T-helper 1 cell treated with Interleukin-12 subunit alpha and Interleukin-12 subunit beta and Interleukin-4 antibody, amounts not matched to agents 30 μg/mL and 1 μg/mL, for 36 hours (primary cell): ENCODE measurements at regions not wholly inside any gene's neighbourhood (a gene's known extent, or its start where the extent isn't known, plus 50 kb on each side); places are given as distances from the start of the nearest gene placed in this dataset.
A peak's percentile ranks its signal among the peaks of the same experiment; 100 is the strongest.

Experiments used
- H3K27ac Mint-ChIP-seq: one replicate; pipeline ENCODE4 v1.8.0; 2021; ENCODE audit warnings: mild to moderate bottlenecking, mixed read lengths
- H3K27me3 Mint-ChIP-seq: one replicate; pipeline ENCODE4 v1.8.0; 2021; ENCODE audit warnings: low read depth, mixed read lengths
- H3K36me3 Mint-ChIP-seq: one replicate; pipeline ENCODE4 v1.8.0; 2021; ENCODE audit warnings: low read depth, mixed read lengths
- H3K4me1 Mint-ChIP-seq: one replicate; pipeline ENCODE4 v1.8.0; 2021; ENCODE audit warnings: low read depth, mixed read lengths
- H3K4me3 Mint-ChIP-seq: one replicate; pipeline ENCODE4 v1.8.0; 2021; ENCODE audit warnings: mild to moderate bottlenecking, moderate library complexity, mixed read lengths
- H3K9me3 Mint-ChIP-seq: one replicate; pipeline ENCODE4 v1.8.0; 2021; ENCODE audit warnings: mixed read lengths

DNA sequence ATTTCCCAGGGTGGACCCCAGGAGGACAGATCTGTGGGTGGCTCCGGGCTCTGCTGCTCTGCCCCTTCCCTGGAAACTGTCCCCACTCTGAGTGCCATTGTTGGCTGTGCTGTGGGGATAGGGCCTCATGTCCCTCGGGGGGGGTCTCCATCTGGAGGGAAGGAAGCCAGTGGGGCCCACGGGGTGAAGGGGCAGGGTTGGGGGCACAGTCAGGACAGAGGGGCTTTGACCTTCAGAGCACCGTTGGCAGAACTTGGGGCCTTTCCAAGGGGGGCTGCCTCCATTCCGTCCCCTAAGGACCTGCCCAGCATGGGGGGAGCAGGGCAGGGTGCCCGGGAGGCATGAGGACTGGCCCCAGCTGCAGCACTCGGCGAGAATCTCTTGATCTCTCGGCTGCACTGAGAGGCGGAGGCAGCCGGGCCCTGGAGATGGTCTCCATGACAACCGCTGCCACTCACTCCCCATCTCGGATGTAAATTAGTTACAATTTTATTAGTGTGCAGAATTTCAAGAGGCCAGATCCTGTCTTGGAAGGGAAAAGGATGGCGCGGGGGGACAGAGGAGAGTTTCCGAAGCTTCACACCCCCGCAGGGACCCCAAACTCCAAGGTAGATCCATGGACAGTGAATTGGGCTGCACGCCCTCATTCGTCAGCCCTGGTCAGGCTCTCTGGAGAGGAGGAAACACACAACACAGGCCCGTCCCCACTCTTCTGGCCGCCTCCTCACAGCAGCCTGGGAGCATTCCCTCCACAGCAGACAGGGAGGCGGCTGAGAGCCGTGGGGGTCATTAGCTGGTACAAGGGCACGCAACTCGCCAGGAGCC is 216.2 kb upstream of the IER5L start:
- Mint-ChIP-seq H3K9me3 (no peaks in the 10 kb centered on the region), H3K36me3 (no peaks in the 10 kb centered on the region), H3K27ac (no peak overlapping the region), H3K4me1 (no peaks in the 10 kb centered on the region), H3K4me3 (no peak overlapping the region), H3K27me3 (no peaks in the 10 kb centered on the region)

DNA sequence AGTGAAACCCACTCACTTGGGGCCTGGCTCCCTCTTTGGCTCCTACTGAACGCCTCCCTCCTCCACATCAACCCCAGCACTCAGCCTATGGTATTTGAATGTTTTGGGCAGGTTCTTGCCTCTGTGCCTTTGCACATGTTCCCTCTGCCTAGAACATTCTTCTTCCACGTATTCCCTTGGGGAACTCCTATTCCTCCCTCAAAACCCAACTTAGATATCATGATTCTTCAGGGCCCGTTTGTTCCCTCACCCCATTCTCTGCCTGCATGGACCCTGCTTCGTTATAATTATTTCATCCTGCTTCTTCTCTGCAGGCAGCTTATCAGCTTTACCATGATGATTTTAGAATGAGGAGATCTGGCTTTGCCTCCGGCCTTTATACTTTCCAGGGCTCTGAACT is 215.0 kb upstream of the IER5L start:
- H3K4me3 Mint-ChIP-seq: no peak overlapping the region
- H3K27me3 Mint-ChIP-seq: peaks cover 4% of the 10 kb centered on the region
- no peak overlapping the region for H3K27ac Mint-ChIP-seq
- no peaks in the 10 kb centered on the region for H3K36me3 Mint-ChIP-seq
- H3K4me1 Mint-ChIP-seq: no peaks in the 10 kb centered on the region
- no peaks in the 10 kb centered on the region for H3K9me3 Mint-ChIP-seq

DNA sequence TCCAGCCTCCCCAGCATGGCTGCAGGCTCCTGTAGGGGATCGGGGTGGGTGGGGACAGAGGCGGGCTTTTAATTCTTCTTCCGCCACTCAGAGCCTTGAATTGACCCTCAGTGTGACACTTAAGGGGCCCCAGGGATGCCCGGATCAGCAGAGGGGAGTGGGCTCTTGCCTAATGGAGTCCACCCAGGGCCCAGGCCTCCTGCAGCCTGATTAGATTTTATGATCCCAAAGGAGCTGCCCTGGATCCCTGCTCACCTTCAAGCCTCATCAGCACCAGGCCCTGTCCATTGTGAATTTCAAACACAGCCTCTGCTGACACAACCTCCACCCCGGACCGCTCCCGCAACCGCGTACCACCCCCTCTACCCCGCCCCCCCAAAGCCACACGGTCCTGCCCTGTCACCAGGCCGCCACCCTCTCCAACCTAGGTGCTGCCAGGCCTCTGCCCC is 214.1 kb upstream of the IER5L start:
- H3K27me3 Mint-ChIP-seq: peaks cover 9% of the 10 kb centered on the region
- H3K4me1 Mint-ChIP-seq: no peaks in the 10 kb centered on the region
- H3K4me3 Mint-ChIP-seq: no peak overlapping the region
- no peak overlapping the region for H3K27ac Mint-ChIP-seq
- no peaks in the 10 kb centered on the region for H3K36me3 Mint-ChIP-seq
- H3K9me3 Mint-ChIP-seq: no peaks in the 10 kb centered on the region

DNA sequence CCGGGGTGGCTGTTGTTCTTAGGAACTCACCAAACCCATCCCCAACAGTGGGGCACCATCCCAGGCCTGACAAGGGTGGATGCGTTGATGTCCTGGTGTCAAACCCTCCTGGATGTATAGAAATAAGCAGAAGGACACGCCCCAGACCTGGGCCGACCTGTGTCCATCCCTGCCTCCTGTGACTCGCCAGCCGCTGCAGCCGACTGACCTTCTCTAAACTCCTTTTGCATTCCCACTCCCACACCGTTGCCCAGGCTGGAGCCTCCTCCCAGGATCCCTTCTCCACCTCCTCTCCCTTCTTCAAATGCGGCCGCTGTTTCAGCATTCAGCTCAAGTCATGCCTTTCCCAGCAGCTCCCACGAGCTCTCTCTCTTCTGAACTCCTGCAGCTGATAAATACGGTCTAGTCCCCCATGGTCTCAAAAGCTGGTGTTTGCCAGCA is 213.2 kb upstream of the IER5L start:
- no peaks in the 10 kb centered on the region for H3K36me3 Mint-ChIP-seq

DNA sequence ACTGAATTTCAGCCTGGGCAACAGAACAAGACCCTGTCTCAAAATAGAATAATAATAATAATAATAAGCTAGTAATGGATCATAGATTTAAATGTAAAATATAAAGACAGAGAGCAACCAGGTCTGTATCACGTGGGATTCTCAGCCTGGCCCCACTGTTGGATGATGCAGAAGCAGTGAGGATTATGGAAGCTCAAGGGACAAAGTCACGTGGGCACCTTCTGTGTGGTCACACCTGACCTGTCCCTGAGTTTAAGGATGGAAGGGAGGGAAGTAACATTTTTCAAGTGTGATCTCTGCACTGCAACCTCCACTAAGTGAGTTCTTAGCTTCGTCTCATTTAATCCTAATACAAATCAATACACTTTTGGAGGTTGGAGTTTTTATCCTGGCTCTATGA is 212.5 kb upstream of the IER5L start:
- Mint-ChIP-seq H3K27me3 (peaks cover 9% of the 10 kb centered on the region), H3K27ac (no peak overlapping the region), H3K36me3 (no peaks in the 10 kb centered on the region), H3K9me3 (no peaks in the 10 kb centered on the region), H3K4me3 (no peak overlapping the region), H3K4me1 (no peaks in the 10 kb centered on the region)

More for the DNA sequence above, 213.2 kb upstream of the IER5L start:
- Mint-ChIP-seq H3K27ac (no peak overlapping the region), H3K27me3 (peaks cover 9% of the 10 kb centered on the region), H3K9me3 (no peaks in the 10 kb centered on the region), H3K4me1 (no peaks in the 10 kb centered on the region), H3K4me3 (no peak overlapping the region)

DNA sequence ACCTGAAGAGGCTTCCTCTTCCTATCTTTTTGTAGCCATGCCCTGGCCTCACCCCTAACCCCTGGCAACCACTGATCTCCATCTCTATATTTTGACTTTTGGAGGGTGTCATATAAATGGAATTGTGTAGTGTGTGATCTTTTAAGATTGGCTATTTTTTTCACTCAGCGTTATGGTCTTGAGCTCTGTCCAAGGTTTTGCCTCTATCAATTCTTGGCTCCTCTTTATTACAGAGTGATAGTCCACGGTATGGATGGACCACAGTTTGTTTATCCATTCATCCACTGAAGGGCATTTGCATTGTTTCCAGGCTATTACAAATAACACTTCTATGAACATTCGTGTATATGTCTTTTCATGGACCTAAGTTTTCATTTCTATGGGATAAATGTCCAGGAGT is 209.8 kb upstream of the IER5L start:
- H3K4me3 Mint-ChIP-seq: no peak overlapping the region
- no peaks in the 10 kb centered on the region for H3K4me1 Mint-ChIP-seq
- peaks cover 9% of the 10 kb centered on the region for H3K27me3 Mint-ChIP-seq
- no peaks in the 10 kb centered on the region for H3K36me3 Mint-ChIP-seq
- H3K27ac Mint-ChIP-seq: no peak overlapping the region
- H3K9me3 Mint-ChIP-seq: no peaks in the 10 kb centered on the region

DNA sequence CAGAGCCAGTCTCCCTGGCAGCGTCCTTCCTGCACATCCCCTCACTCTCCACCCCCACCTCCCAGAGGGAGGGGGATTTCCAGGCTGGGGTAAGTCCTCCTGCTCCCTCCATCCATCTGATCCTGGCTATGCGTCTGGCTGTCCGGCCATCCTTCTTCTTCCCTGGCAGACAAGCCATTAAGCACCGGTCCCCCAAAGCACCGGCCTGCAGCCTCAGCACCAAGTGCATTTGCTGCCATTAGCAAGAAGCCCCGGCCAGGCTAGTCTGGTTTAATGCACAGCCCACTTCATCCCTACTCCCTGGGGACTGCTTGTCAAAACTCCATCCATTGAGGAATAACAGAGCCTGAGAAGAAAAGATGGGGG is 208.7 kb upstream of the IER5L start:
- Mint-ChIP-seq H3K9me3 (no peaks in the 10 kb centered on the region), H3K27me3 (peaks cover 12% of the 10 kb centered on the region)

DNA sequence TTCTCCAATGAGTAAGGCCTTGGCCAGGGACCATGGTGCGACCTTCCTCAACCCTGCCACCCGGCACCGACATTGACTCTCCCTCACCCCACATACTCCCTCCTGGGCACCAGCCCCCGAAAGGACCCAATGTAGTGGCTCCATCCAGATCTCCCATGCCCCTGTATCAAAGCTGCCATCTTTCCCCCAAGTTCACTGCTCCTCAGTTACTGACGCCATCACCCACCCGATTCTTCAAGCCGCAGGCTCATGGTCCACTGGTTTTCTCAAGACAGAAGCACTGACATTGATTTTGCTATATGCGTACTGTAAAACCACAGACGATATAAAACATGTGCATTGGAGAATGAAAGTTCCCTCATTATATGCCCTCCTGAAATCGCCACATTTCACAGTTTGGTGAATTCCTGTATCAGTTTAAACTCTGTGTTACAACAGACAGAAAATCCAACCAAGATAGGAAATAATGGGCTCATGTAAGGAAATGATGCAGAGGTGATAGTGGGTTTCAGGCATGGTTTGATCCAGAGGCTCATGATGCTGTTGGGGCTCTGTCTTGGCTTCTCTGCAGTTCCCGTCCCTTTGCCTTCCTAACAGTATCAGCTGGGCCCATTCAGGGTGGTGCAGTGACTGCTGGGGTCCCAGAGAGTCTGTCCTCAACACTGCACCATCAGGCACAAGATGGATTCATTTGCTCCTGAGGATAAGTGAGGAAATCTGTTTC is 207.3 kb upstream of the IER5L start:
- Mint-ChIP-seq H3K27ac (no peak overlapping the region), H3K4me1 (no peaks in the 10 kb centered on the region), H3K4me3 (no peak overlapping the region), H3K27me3 (peaks cover 12% of the 10 kb centered on the region), H3K36me3 (no peaks in the 10 kb centered on the region), H3K9me3 (no peaks in the 10 kb centered on the region)

More for the DNA sequence above, 208.7 kb upstream of the IER5L start:
- Mint-ChIP-seq H3K36me3 (no peaks in the 10 kb centered on the region), H3K4me1 (no peaks in the 10 kb centered on the region), H3K4me3 (no peak overlapping the region), H3K27ac (no peak overlapping the region)

DNA sequence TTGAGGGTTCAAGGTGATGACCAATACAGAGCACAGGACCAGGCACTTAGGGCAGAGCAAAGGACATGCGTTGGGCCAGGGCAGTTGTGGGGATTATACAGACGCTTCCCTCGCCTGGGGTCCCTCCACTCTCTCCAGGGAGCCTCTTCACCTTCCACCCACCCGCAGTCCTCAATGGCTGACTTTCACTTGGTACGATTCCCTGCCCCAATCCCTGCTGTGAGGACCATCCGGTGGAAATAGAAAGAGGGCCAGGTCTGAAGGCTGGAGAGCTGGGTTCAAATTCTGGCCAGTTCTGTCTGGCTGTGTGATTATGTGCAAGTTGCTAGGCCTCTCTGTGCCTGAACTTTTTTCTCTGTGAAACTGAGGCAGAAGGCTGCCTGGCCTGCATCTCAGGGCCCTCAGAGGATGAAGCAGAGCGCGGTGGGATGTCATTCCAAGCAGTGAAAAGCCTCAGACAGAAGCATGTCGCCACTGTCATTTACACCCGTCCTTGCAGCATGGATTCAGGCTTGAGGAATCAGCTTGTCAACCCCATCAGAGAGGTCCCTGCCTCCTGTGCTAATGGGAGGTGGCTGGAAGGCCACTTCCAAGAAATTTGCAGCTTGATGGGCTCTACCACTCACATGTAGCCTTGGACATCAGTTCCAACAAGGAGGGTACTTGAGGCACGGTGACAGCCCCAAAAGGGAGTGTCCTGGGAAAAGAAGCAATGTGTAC is 206.6 kb upstream of the IER5L start:
- no peaks in the 10 kb centered on the region for H3K9me3 Mint-ChIP-seq
- peaks cover 12% of the 10 kb centered on the region for H3K27me3 Mint-ChIP-seq
- H3K27ac Mint-ChIP-seq: peak overlapping the region; percentile 31
- no peaks in the 10 kb centered on the region for H3K4me1 Mint-ChIP-seq
- no peaks in the 10 kb centered on the region for H3K36me3 Mint-ChIP-seq
- peak overlapping the region; percentile 28 for H3K4me3 Mint-ChIP-seq

DNA sequence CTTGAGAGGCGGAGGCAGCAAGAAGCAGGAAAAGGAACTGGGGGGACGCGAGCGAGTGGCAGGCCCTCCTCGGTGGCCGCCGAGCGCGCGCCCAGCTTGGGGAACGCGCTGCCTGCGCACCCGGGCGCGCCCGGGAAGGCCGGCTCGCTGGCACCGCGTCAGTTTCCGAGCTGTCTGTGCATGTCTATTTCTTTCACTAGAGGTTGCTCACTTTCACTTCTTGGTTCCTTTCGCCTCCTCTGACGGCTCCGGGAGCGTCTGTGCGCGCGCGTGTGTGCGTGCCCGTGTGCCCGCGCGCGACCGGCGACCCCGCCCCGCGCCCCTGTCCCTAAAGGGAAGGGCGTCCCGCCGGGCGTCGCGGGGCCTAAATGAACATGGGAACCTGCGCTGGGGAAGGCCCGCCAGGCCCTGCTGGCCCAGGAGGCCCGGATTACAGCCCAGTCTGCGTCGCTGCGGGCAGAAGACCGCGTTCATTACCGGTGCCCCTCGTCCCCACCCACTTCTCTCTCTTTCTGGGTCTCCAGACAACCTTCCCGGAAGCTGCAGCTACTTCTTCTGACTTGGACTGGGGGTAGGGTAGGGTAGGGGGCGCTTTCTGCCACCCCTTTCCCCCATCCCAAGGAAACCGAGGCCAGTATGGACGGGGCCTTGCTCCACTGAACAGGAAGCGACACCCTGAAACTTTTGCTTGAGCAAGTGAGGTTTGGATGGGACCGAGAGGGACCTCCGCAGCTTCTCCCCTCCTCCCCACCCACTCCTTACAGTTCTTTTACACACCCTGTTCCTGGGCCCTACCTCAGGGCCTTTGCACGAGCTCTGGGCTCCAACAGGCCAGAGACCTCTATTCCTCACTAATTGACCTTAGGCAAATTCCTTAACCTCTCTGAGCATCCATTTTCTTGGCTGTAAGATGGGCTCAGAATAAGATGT is 205.8 kb upstream of the IER5L start:
- peak overlapping the region; percentile 36 for H3K27ac Mint-ChIP-seq
- peaks cover 9% of the 10 kb centered on the region for H3K27me3 Mint-ChIP-seq
- H3K9me3 Mint-ChIP-seq: no peaks in the 10 kb centered on the region
- no peaks in the 10 kb centered on the region for H3K36me3 Mint-ChIP-seq
- peak overlapping the region; percentile 63 for H3K4me3 Mint-ChIP-seq
- H3K4me1 Mint-ChIP-seq: no peaks in the 10 kb centered on the region

DNA sequence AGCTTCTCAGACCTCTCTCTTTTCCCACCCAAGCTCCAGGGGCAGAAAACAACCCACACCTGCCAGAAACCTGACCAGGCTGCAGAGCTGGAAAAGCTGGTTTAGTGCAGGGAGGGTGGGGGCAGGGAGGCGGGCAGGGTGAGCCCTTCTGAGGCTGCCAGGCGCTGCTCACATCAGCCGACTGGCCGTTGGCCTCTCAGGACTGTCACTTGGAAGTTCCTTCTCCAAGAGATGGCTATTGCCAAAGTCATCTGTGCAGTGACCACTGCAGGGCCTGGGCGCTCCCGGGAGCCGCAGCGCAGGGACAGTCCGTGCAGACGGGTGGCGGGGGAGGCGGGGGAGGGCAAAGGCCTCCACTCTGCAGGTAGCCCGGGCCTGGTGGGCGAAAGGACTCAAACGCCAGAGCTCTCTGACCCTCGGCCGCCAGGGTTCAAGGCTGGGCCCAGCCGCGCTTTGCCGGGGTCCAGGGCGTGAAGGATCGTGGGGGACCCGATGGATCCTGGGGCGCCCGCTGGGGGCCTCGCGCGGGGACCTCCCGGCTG is 205.0 kb upstream of the IER5L start:
- Mint-ChIP-seq H3K27me3 (peaks cover 8% of the 10 kb centered on the region), H3K36me3 (no peaks in the 10 kb centered on the region), H3K9me3 (no peaks in the 10 kb centered on the region), H3K27ac (no peak overlapping the region), H3K4me1 (no peaks in the 10 kb centered on the region), H3K4me3 (no peak overlapping the region)

DNA sequence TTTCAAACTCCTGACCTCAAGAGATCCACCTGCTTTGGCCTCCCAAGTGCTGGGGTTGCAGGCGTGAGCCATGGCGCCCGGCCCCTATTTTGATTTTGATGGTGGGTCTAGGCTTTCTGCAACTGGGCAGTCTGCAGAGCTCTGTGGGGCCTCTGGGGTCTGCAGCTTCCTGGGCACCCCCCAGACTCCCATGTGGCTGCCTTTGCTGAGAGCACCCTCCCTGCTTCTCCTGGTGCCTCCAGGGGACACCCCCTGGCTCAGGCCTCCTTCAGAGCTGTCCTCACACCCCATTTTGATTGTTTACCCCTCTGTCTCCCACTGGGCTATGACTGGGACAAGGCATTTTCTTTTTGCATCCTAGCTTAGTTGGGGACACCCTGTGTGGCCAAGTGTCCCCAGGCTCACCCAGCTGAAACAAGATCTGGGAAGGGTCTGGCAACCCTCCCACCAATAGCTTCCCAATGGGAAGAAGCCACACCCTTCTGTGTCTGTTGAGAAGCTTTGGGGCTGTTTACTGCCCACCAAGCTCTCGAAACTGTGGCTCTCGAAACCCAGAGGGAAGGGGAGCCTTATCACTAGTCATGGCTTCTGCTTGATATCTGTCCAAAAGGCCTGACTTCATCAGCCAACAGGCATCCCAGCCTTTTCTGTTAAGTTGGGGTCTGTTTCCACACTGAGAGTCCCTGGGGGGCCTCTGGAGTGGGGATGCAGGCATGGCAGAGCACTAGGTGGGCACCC is 204.4 kb upstream of the IER5L start:
- Mint-ChIP-seq H3K4me3 (no peak overlapping the region), H3K27ac (no peak overlapping the region), H3K36me3 (no peaks in the 10 kb centered on the region), H3K27me3 (peaks cover 7% of the 10 kb centered on the region), H3K9me3 (no peaks in the 10 kb centered on the region), H3K4me1 (no peaks in the 10 kb centered on the region)

DNA sequence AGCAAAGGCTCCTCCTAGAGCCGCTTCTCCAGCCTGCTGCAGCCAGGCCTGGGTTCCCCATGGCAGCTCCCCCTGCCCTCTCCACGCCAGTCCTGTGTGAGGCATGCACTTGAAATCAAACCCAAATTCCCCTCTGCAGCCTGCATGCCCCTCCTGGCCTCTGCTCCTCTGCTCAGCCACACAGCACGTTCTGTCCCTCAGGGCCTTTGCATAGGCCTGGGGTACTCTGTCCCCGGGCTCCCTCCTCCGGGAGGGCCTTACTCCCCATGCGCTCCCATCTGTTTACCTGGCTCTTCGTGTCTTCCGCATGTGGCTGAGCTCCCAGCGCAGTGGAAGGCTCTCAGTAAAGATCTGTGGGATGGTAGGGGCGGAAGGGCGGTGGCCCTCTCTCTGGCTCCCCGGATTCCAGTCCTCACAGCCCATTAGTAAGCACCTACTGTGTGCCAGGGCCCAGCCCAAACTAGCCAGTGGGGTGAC is 203.5 kb upstream of the IER5L start:
- no peaks in the 10 kb centered on the region for H3K4me1 Mint-ChIP-seq
- H3K27ac Mint-ChIP-seq: no peak overlapping the region
- no peak overlapping the region for H3K4me3 Mint-ChIP-seq
- H3K36me3 Mint-ChIP-seq: no peaks in the 10 kb centered on the region
- H3K27me3 Mint-ChIP-seq: peaks cover 7% of the 10 kb centered on the region
- H3K9me3 Mint-ChIP-seq: no peaks in the 10 kb centered on the region
